ENCODE measurements at regions not wholly inside any gene's neighbourhood (a gene's known extent, or its start where the extent isn't known, plus 50 kb on each side); places are given as distances from the start of the nearest gene placed in this dataset.

DNA sequence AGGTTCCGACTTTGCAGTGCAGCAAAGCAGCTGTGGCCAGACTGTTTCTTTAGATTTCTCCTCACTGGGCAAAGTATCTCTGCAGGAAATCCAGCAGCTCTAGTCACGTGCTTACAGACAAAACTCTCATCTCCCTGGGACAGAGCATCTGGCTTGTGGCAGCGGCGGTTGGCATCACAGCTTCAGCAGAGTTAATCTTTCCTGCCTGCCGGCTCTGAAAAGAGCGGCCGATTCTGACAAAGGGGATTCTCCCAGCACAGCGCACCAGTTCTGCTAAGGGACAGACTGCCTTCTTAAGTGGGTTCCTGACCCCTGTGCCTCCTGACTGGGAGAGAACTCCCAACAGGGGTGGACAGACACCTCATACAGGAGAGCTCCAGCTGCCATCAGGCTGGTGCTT, 1357.3 kb upstream of the TENM4 start (continued):
- TF ChIP-seq KDM4A (IDR thresholded peaks at IDR 0.05; ENCODE audit: low read depth, low read length, severe bottlenecking), result no peak

Measured in H1 (cell line).